CD14-positive monocyte (primary cell): ENCODE measurements at regions not wholly inside any gene's neighbourhood (a gene's known extent, or its start where the extent isn't known, plus 50 kb on each side); places are given as distances from the start of the nearest gene placed in this dataset.

Source experiments
- DNase-seq, 3 donors: peaks; one replicate each; pipeline ENCODE4 v3.0.0-alpha.2; 2011 to 2022
- H2AFZ ChIP-seq: 2 replicates; pipeline ENCODE4 v1.6.0; 2012; ENCODE audit warnings: mild to moderate bottlenecking, low read depth, low read length, inconsistent platforms; ENCODE audit not compliant: insufficient read depth, poor library complexity, severe bottlenecking
- H3K27ac ChIP-seq, 2 donors: 1 replicate in 1 of 2; 2 replicates in 1 of 2; pipeline ENCODE4 v1.5.1; 2012 to 2013; ENCODE audit warnings: low read length in 2 of 2, control low read depth in 1 of 2, inconsistent platforms in 1 of 2, low read depth in 1 of 2, mild to moderate bottlenecking in 1 of 2
- H3K27me3 ChIP-seq, 2 donors: one replicate each; pipeline versions ENCODE4 v1.6.0 to v1.6.1; 2011 to 2013; ENCODE audit warnings: low read length in 2 of 2; ENCODE audit not compliant: control insufficient read depth in 2 of 2, insufficient read depth in 2 of 2
- H3K36me3 ChIP-seq, 2 donors: replicated peaks in 1 of 2; 1 replicate in 1 of 2; 2 replicates in 1 of 2; pipeline versions ENCODE4 v1.5.1 to v1.6.1; 2012 to 2013; ENCODE audit warnings: low read length in 2 of 2, control low read depth in 1 of 2, inconsistent platforms in 1 of 2, mild to moderate bottlenecking in 1 of 2; ENCODE audit not compliant: insufficient read depth in 2 of 2, control insufficient read depth in 1 of 2
- H3K4me1 ChIP-seq, 2 donors: 1 replicate in 1 of 2; 2 replicates in 1 of 2; pipeline versions ENCODE4 v1.5.1 to v1.6.1; 2012 to 2013; ENCODE audit warnings: low read length in 2 of 2, control low read depth in 1 of 2, inconsistent platforms in 1 of 2, mild to moderate bottlenecking in 1 of 2, moderate library complexity in 1 of 2; ENCODE audit not compliant: insufficient read depth in 2 of 2, control insufficient read depth in 1 of 2
- H3K4me2 ChIP-seq: replicated peaks from 2 replicates; pipeline ENCODE3; 2012; ENCODE audit warnings: low read length, moderate library complexity, mild to moderate bottlenecking; ENCODE audit not compliant: poor library complexity, severe bottlenecking; ENCODE audit errors: extremely low read depth
- H3K4me3 ChIP-seq, 3 experiments: fragments of 200-600 bp in 1 of 3; sonication (generic) in 1 of 3; replicated peaks in 1 of 3; 1 replicate in 2 of 3; 2 replicates in 1 of 3; pipeline ENCODE4 v1.5.1; 2011 to 2013; ENCODE audit warnings: low read length in 3 of 3, mild to moderate bottlenecking in 3 of 3, control low read depth in 2 of 3, low read depth in 2 of 3, inconsistent platforms in 1 of 3, moderate library complexity in 1 of 3
- H3K79me2 ChIP-seq: 2 replicates; pipeline ENCODE4 v1.6.0; 2012; ENCODE audit warnings: mild to moderate bottlenecking, control low read depth, inconsistent platforms, low read length, moderate library complexity; ENCODE audit not compliant: insufficient read depth
- H3K9ac ChIP-seq: 2 replicates; pipeline ENCODE4 v1.6.0; 2017; ENCODE audit warnings: low read length, mild to moderate bottlenecking; ENCODE audit not compliant: insufficient read depth, poor library complexity, severe bottlenecking
- H3K9me3 ChIP-seq, 2 donors: replicated peaks in 1 of 2; 1 replicate in 1 of 2; 2 replicates in 1 of 2; pipeline versions ENCODE4 v1.5.1 to v1.6.1; 2012 to 2013; ENCODE audit warnings: low read length in 2 of 2, control low read depth in 1 of 2; ENCODE audit not compliant: control insufficient read depth in 1 of 2, insufficient read depth in 1 of 2
- H4K20me1 ChIP-seq: 2 replicates; pipeline ENCODE4 v1.6.0; 2012; ENCODE audit warnings: mild to moderate bottlenecking, low read length, control low read depth, moderate library complexity; ENCODE audit not compliant: insufficient read depth
- H3K27ac Mint-ChIP-seq, 7 donors: one replicate each; pipeline ENCODE4 v1.8.0; 2020; ENCODE audit warnings: mild to moderate bottlenecking in 7 of 7, mixed read lengths in 7 of 7, moderate library complexity in 6 of 7, inconsistent platforms in 2 of 7
- H3K27me3 Mint-ChIP-seq, 3 donors: one replicate each; pipeline ENCODE4 v1.8.0; 2021 to 2022; ENCODE audit warnings: low read depth in 3 of 3, mild to moderate bottlenecking in 3 of 3, mixed read lengths in 3 of 3, moderate library complexity in 3 of 3, inconsistent platforms in 1 of 3
- H3K36me3 Mint-ChIP-seq, 2 donors: one replicate each; pipeline ENCODE4 v1.8.0; 2020; ENCODE audit warnings: mixed read lengths in 2 of 2, inconsistent platforms in 1 of 2, mild to moderate bottlenecking in 1 of 2
- H3K4me1 Mint-ChIP-seq: one replicate; pipeline ENCODE4 v1.8.0; 2020; ENCODE audit warnings: mild to moderate bottlenecking, mixed read lengths
- H3K4me3 Mint-ChIP-seq, 2 donors: one replicate each; pipeline ENCODE4 v1.8.0; 2020; ENCODE audit warnings: mild to moderate bottlenecking in 2 of 2, mixed read lengths in 2 of 2, moderate library complexity in 1 of 2
- H3K9me3 Mint-ChIP-seq, 7 donors: one replicate each; pipeline ENCODE4 v1.8.0; 2020 to 2022; ENCODE audit warnings: mixed read lengths in 7 of 7, mild to moderate bottlenecking in 6 of 7, moderate library complexity in 6 of 7, inconsistent platforms in 2 of 7
- CTCF ChIP-seq: fragments of 200-600 bp; IDR thresholded peaks from one replicate; pipeline ENCODE4 v1.8.0; 2022; ENCODE audit warnings: antibody characterized with exemption, mild to moderate bottlenecking
- WGBS: methylation state at CpG from one replicate; pipeline ENCODE4 v1.1.5; 2013; ENCODE audit warnings: missing lambda C conversion rate; ENCODE audit not compliant: insufficient coverage; 5-methylcytosine and 5-hydroxymethylcytosine counted together
- intact Hi-C, 2 donors: fragments of 100-400 bp; cut with micrococcal nuclease; formaldehyde crosslinking; loops; one replicate each; pipeline versions ENCODE4 v1.15.0 to v1.15.1; 2023

DNA sequence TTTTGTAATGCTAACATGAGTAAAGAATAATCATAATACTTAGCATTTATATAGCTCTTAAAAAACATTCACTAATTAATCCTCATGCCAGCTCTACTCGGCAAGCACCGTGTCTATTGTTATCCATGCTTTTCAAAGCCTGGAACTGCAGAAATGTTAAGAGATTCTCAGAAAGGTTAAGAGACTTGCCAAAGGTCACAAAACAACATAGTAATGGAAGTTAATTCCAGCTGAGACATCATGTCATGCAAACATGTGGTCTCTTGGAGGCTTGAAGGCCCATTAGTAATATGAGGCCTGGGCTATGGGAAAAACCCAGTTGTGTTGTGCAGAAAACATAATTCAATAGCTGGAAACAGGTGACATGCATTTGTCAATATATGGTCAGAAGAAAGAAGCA lies 389.9 kb upstream of the GOT2 start:
- no peak for TF ChIP-seq CTCF
- no peak overlapping the region for H3K27ac Mint-ChIP-seq

GRCh38 chr16:59123479-59123878 lies 389.4 kb upstream of the GOT2 start:
- Histone ChIP-seq H3K9me3 (no peaks in the 10 kb centered on the region), H3K4me1 (no peaks in the 10 kb centered on the region), H3K27ac (no peak overlapping the region), H3K4me2 (no peak overlapping the region), H2AFZ (no peak overlapping the region), H3K4me3 (no peak overlapping the region), H3K9ac (no peak overlapping the region), H4K20me1 (no peaks in the 10 kb centered on the region), H3K27me3 (no peaks in the 10 kb centered on the region), H3K79me2 (no peaks in the 10 kb centered on the region), H3K36me3 (no peaks in the 10 kb centered on the region)
- no peak overlapping the region for H3K4me3 Mint-ChIP-seq
- H3K36me3 Mint-ChIP-seq: no peaks in the 10 kb centered on the region
- no peak overlapping the region for H3K27ac Mint-ChIP-seq
- no peak for TF ChIP-seq CTCF
- H3K27me3 Mint-ChIP-seq: peaks cover 0 to 2% (median 0%) of the 10 kb centered on the region in 3 donors
- peaks cover 0 to 7% (median 3%) of the 10 kb centered on the region in 7 donors for H3K9me3 Mint-ChIP-seq
- H3K4me1 Mint-ChIP-seq: no peaks in the 10 kb centered on the region
- WGBS: no CpG with 5 or more reads among the region's 1 CpG
- DNase-seq: no peak
- intact Hi-C loops: no loop called here

More for the DNA sequence above, 389.9 kb upstream of the GOT2 start:
- no peak overlapping the region for H3K4me3 ChIP-seq
- H3K36me3 ChIP-seq: no peaks in the 10 kb centered on the region
- H3K27me3 ChIP-seq: no peaks in the 10 kb centered on the region
- no peaks in the 10 kb centered on the region for H3K4me1 Mint-ChIP-seq
- no peaks in the 10 kb centered on the region for H3K4me1 ChIP-seq
- H3K9ac ChIP-seq: no peak overlapping the region
- H3K4me2 ChIP-seq: no peak overlapping the region
- peaks cover 0 to 7% (median 0%) of the 10 kb centered on the region in 7 donors for H3K9me3 Mint-ChIP-seq
- H3K36me3 Mint-ChIP-seq: no peaks in the 10 kb centered on the region
- no peak overlapping the region for H3K4me3 Mint-ChIP-seq
- no peak for DNase-seq
- 100% methylated on average over 1 of the region's 2 CpGs for WGBS
- no peaks in the 10 kb centered on the region for H4K20me1 ChIP-seq
- H3K27me3 Mint-ChIP-seq: peaks cover 0 to 2% (median 0%) of the 10 kb centered on the region in 3 donors
- no peak overlapping the region for H2AFZ ChIP-seq
- intact Hi-C loops: no loop called here
- no peak overlapping the region for H3K27ac ChIP-seq
- no peaks in the 10 kb centered on the region for H3K9me3 ChIP-seq
- H3K79me2 ChIP-seq: no peaks in the 10 kb centered on the region
